ENCODE measurements at regions not wholly inside any gene's neighbourhood (a gene's known extent, or its start where the extent isn't known, plus 50 kb on each side); places are given as distances from the start of the nearest gene placed in this dataset.

DNA sequence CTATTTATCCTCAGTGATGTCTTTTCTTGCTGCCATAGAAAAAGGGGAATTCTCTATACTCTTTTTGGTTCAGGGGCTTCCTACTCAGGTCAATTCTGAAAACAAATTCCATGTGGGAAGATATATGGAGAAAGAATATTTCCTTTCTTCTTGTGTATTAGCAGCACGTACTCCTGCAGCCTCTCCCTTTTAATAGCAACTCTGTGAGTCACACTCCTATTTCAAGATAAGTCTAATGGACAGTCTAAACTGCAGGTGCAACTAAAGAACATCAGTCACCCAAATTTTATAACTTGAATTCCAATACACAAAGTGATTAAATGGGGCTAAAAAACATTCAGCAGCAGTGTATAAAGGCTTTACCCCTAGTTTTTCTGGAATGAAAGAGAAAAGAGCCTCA is 942.2 kb downstream of the CNTNAP5 start:
- H3K9me3 ChIP-seq (ENCODE audit: low read length), result no peaks in the 10 kb centered on the region
- no peak overlapping the region for H3K4me2 ChIP-seq (ENCODE audit: low read length)
- ATAC-seq, result no peak
- H3K4me3 ChIP-seq (ENCODE audit: low read length), result no peak overlapping the region
- no peaks in the 10 kb centered on the region for H3K9me2 ChIP-seq (replicated peaks; ENCODE audit: low read length)
- no peak overlapping the region for H3K27ac ChIP-seq (ENCODE audit: low read length)
- intact Hi-C loops (cut with micrococcal nuclease), result no loop called here
- H3F3A ChIP-seq (ENCODE audit: low read length, unreplicated experiment), result no peaks in the 10 kb centered on the region
- H3K4me1 ChIP-seq (ENCODE audit: insufficient read depth, low read length), result no peaks in the 10 kb centered on the region
- no peak overlapping the region for H2AFZ ChIP-seq (ENCODE audit: low read length)
- no TSS peak for BruUV-seq (replicated peaks)
- ChIA-PET POLR2A (ENCODE audit: unreplicated experiment) (no interaction called here), CTCF (no interaction called here)
- no peak overlapping the region for H3K9ac ChIP-seq (ENCODE audit: low read length)
- no peaks in the 10 kb centered on the region for H4K20me1 ChIP-seq (ENCODE audit: low read length)
- no peak for DNase-seq
- H3K36me3 ChIP-seq (ENCODE audit: low read depth, low read length), result no peaks in the 10 kb centered on the region
- no peaks in the 10 kb centered on the region for H3K79me2 ChIP-seq (ENCODE audit: low read length)
- no peaks in the 10 kb centered on the region for H3K27me3 ChIP-seq (ENCODE audit: low read length)
- TF ChIP-seq EZH2 (IDR thresholded peaks at IDR 0.05; ENCODE audit: low read length, unreplicated experiment), result no peak
- no peak for TF ChIP-seq CTCF (conservative IDR thresholded peaks at IDR 0.05; ENCODE audit: low read depth, low read length)
- no peak for TF ChIP-seq EZH2phosphoT487 (IDR thresholded peaks at IDR 0.05; ENCODE audit: borderline replicate concordance, low read length)

DNA sequence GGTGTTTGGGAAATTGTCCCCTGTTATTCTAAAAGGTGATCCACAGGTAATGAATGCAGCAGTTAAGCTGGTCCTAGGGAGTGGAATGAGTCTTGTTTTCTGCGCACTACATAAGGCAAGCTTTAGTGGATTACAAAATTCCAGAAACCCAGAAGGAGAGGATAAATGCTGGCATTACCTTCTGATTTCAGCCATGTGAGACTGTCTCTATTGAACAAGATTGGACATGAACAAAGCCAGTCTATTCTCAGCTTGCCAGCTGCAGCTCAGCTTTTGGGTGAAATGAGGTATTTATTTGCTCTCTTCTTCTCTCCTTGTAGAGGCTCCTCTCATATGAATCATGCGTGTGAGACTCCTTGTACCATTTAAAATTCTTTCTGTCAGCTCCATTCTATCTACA is 944.9 kb downstream of the CNTNAP5 start:
- ATAC-seq (no peak), DNase-seq (no peak)
- CTCF ChIA-PET, result no interaction called here

DNA sequence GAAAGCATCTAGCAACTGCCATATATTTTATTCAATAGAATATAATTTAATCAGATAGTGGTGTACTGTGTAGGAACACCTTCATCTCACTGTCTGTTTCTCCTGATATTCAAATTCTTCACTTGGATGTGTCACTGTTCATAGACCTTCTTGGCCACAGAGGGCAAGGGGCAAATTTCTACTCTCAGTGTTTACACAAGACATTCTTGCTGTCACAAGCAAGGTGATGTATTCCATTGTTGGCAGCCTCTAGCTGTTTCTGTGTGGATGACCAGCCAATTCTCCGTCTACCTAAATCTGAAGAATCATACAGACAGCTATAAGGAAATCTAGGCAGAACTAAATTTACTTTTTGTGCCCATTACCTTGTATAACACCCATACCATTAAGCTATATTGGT is 948.3 kb downstream of the CNTNAP5 start:
- Histone ChIP-seq H3K9me2 (replicated peaks; ENCODE audit: low read length) (no peaks in the 10 kb centered on the region), H3K4me2 (ENCODE audit: low read length) (no peak overlapping the region), H3K79me2 (ENCODE audit: low read length) (no peaks in the 10 kb centered on the region), H3K27ac (ENCODE audit: low read length) (no peak overlapping the region), H3K4me1 (ENCODE audit: insufficient read depth, low read length) (no peaks in the 10 kb centered on the region), H2AFZ (ENCODE audit: low read length) (no peak overlapping the region), H3K4me3 (ENCODE audit: low read length) (no peak overlapping the region), H3K36me3 (ENCODE audit: low read depth, low read length) (no peaks in the 10 kb centered on the region), H3F3A (ENCODE audit: low read length, unreplicated experiment) (no peaks in the 10 kb centered on the region), H3K27me3 (ENCODE audit: low read length) (no peaks in the 10 kb centered on the region), H4K20me1 (ENCODE audit: low read length) (no peaks in the 10 kb centered on the region), H3K9me3 (ENCODE audit: low read length) (no peaks in the 10 kb centered on the region), H3K9ac (ENCODE audit: low read length) (no peak overlapping the region)
- TF ChIP-seq EZH2phosphoT487 (IDR thresholded peaks at IDR 0.05; ENCODE audit: borderline replicate concordance, low read length) (no peak), CTCF (conservative IDR thresholded peaks at IDR 0.05; ENCODE audit: low read depth, low read length) (no peak), EZH2 (IDR thresholded peaks at IDR 0.05; ENCODE audit: low read length, unreplicated experiment) (no peak)
- BruUV-seq (replicated peaks), result no TSS peak
- ChIA-PET CTCF (no interaction called here), POLR2A (ENCODE audit: unreplicated experiment) (no interaction called here)
- intact Hi-C loops (cut with micrococcal nuclease), result no loop called here
- DNase-seq (no peak), ATAC-seq (no peak)

More for the DNA sequence above, 944.9 kb downstream of the CNTNAP5 start:
- Histone ChIP-seq H3K4me1 (ENCODE audit: insufficient read depth, low read length) (no peaks in the 10 kb centered on the region), H2AFZ (ENCODE audit: low read length) (no peak overlapping the region), H3K9me3 (ENCODE audit: low read length) (no peaks in the 10 kb centered on the region), H3K4me2 (ENCODE audit: low read length) (no peak overlapping the region), H3K9me2 (replicated peaks; ENCODE audit: low read length) (no peaks in the 10 kb centered on the region), H3K4me3 (ENCODE audit: low read length) (no peak overlapping the region), H3K36me3 (ENCODE audit: low read depth, low read length) (no peaks in the 10 kb centered on the region), H3K9ac (ENCODE audit: low read length) (no peak overlapping the region), H4K20me1 (ENCODE audit: low read length) (no peaks in the 10 kb centered on the region), H3K79me2 (ENCODE audit: low read length) (no peaks in the 10 kb centered on the region), H3K27ac (ENCODE audit: low read length) (no peak overlapping the region), H3K27me3 (ENCODE audit: low read length) (no peaks in the 10 kb centered on the region), H3F3A (ENCODE audit: low read length, unreplicated experiment) (no peaks in the 10 kb centered on the region)
- POLR2A ChIA-PET (ENCODE audit: unreplicated experiment), result no interaction called here
- BruUV-seq (replicated peaks), result no TSS peak
- no peak for TF ChIP-seq EZH2phosphoT487 (IDR thresholded peaks at IDR 0.05; ENCODE audit: borderline replicate concordance, low read length)
- TF ChIP-seq CTCF (conservative IDR thresholded peaks at IDR 0.05; ENCODE audit: low read depth, low read length), result no peak
- TF ChIP-seq EZH2 (IDR thresholded peaks at IDR 0.05; ENCODE audit: low read length, unreplicated experiment), result no peak
- intact Hi-C loops (cut with micrococcal nuclease), result no loop called here
